Astrocyte (in vitro differentiated cells and primary cell): ENCODE measurements at regions not wholly inside any gene's neighbourhood (a gene's known extent, or its start where the extent isn't known, plus 50 kb on each side); places are given as distances from the start of the nearest gene placed in this dataset.

ENCODE experiments used
- DNase-seq: peaks from one replicate; pipeline ENCODE4 v3.0.0-alpha.2; 2010; ENCODE audit warnings: low read depth
- FAIRE-seq: peaks from 2 replicates; lab custom pipeline; 2011; peaks lifted over from hg19 to GRCh38; lab: Jason Lieb, UNC
- H2AFZ ChIP-seq: 2 replicates; pipeline ENCODE4 v1.6.0; 2012; ENCODE audit warnings: low read depth, low read length, inconsistent platforms
- H3K27ac ChIP-seq: 2 replicates; pipeline ENCODE4 v1.5.1; 2011; ENCODE audit warnings: low read depth, low read length, inconsistent platforms
- H3K27me3 ChIP-seq: 2 replicates; pipeline ENCODE4 v1.6.0; 2011; ENCODE audit warnings: low read length, inconsistent platforms; ENCODE audit not compliant: insufficient read depth
- H3K36me3 ChIP-seq: 2 replicates; pipeline ENCODE4 v1.5.1; 2011; ENCODE audit warnings: low read length, inconsistent platforms; ENCODE audit not compliant: insufficient read depth
- H3K4me1 ChIP-seq: 2 replicates; pipeline ENCODE4 v1.5.1; 2011; ENCODE audit warnings: low read length, inconsistent platforms; ENCODE audit not compliant: insufficient read depth
- H3K4me2 ChIP-seq: 2 replicates; pipeline ENCODE4 v1.6.0; 2012; ENCODE audit warnings: low read length, inconsistent platforms
- H3K4me3 ChIP-seq: 2 replicates; pipeline ENCODE4 v1.5.1; 2011; ENCODE audit warnings: low read depth, mild to moderate bottlenecking, low read length, inconsistent platforms; ENCODE audit not compliant: insufficient read depth
- H3K79me2 ChIP-seq: 2 replicates; pipeline ENCODE4 v1.6.0; 2012; ENCODE audit warnings: mild to moderate bottlenecking, low read length, inconsistent platforms; ENCODE audit not compliant: insufficient read depth
- H3K9ac ChIP-seq: 2 replicates; pipeline ENCODE4 v1.6.0; 2012; ENCODE audit warnings: mild to moderate bottlenecking, low read length, inconsistent platforms
- H3K9me3 ChIP-seq: 2 replicates; pipeline ENCODE4 v1.5.1; 2012; ENCODE audit warnings: low read depth, mild to moderate bottlenecking, low read length, inconsistent platforms; ENCODE audit not compliant: insufficient read depth
- H4K20me1 ChIP-seq: 2 replicates; pipeline ENCODE4 v1.6.0; 2012; ENCODE audit warnings: low read length, inconsistent platforms; ENCODE audit not compliant: insufficient read depth
- H3K27ac Mint-ChIP-seq: one replicate; pipeline ENCODE4 v1.8.0; 2021; ENCODE audit warnings: mild to moderate bottlenecking, mixed read lengths; ENCODE audit not compliant: unreplicated experiment
- H3K27me3 Mint-ChIP-seq: one replicate; pipeline ENCODE4 v1.8.0; 2021; ENCODE audit warnings: low read depth, mixed read lengths; ENCODE audit not compliant: unreplicated experiment
- H3K36me3 Mint-ChIP-seq: one replicate; pipeline ENCODE4 v1.8.0; 2021; ENCODE audit warnings: low read depth, mixed read lengths; ENCODE audit not compliant: unreplicated experiment
- H3K4me1 Mint-ChIP-seq: one replicate; pipeline ENCODE4 v1.8.0; 2021; ENCODE audit warnings: low read depth, mixed read lengths; ENCODE audit not compliant: unreplicated experiment
- H3K4me3 Mint-ChIP-seq: one replicate; pipeline ENCODE4 v1.8.0; 2021; ENCODE audit warnings: mild to moderate bottlenecking, moderate library complexity, mixed read lengths; ENCODE audit not compliant: unreplicated experiment
- H3K9me3 Mint-ChIP-seq: one replicate; pipeline ENCODE4 v1.8.0; 2021; ENCODE audit warnings: mild to moderate bottlenecking, mixed read lengths; ENCODE audit not compliant: unreplicated experiment
- EZH2 ChIP-seq: IDR thresholded peaks from 2 replicates; pipeline ENCODE4 v1.6.1; 2012; ENCODE audit warnings: mild to moderate bottlenecking, low read length, inconsistent platforms; ENCODE audit not compliant: insufficient read depth
- TF ChIP-seq, protein P1 (sequence below): IDR thresholded peaks from 2 replicates; pipeline ENCODE4 v1.5.1; 2011; ENCODE audit warnings: low read depth, mild to moderate bottlenecking, inconsistent platforms, low read length, moderate library complexity; ENCODE audit not compliant: insufficient read depth

DNA sequence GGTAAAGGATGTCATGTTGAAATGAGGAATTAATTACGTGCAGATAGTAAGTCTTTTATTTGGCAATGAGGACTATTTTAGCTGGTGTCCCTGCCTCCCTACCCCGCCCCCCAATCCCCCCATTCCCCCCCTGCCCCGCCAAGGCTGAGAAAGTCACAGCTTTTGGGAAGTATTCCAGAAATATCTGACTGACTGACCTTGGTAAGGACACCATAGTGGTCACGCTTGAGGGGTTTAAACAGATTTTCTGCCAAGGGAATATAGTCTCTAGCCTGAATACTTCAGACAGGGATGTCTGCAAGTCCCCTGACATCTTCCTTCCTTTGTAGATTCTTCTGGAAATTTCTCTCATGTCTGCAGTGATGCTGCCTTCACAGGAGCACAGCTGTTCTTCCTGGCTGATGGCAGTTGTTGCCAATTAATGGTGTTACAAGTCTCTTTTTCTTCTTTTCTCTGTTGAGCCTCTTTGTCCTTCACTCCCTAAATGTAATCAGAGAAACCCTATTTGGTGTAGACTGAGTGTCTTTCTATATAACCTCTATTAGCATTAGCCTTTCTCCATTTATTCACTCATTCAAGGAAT, 53.7 kb upstream of the MGAT5 start:
- no peak overlapping the region for H3K4me3 ChIP-seq
- no peaks in the 10 kb centered on the region for H3K4me1 ChIP-seq
- no peak overlapping the region for H3K9ac ChIP-seq
- no peak overlapping the region for H3K4me2 ChIP-seq
- H3K79me2 ChIP-seq = peaks cover 7% of the 10 kb centered on the region
- no peak overlapping the region for H3K27ac Mint-ChIP-seq
- DNase-seq (no peak), FAIRE-seq (no peak)
- no peaks in the 10 kb centered on the region for H3K27me3 ChIP-seq
- H3K9me3 ChIP-seq = no peaks in the 10 kb centered on the region
- H4K20me1 ChIP-seq = peaks cover 41% of the 10 kb centered on the region
- no peaks in the 10 kb centered on the region for H3K36me3 Mint-ChIP-seq
- TF ChIP-seq, protein P1, sequence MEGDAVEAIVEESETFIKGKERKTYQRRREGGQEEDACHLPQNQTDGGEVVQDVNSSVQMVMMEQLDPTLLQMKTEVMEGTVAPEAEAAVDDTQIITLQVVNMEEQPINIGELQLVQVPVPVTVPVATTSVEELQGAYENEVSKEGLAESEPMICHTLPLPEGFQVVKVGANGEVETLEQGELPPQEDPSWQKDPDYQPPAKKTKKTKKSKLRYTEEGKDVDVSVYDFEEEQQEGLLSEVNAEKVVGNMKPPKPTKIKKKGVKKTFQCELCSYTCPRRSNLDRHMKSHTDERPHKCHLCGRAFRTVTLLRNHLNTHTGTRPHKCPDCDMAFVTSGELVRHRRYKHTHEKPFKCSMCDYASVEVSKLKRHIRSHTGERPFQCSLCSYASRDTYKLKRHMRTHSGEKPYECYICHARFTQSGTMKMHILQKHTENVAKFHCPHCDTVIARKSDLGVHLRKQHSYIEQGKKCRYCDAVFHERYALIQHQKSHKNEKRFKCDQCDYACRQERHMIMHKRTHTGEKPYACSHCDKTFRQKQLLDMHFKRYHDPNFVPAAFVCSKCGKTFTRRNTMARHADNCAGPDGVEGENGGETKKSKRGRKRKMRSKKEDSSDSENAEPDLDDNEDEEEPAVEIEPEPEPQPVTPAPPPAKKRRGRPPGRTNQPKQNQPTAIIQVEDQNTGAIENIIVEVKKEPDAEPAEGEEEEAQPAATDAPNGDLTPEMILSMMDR = no peak
- TF ChIP-seq EZH2 = no peak
- no peaks in the 10 kb centered on the region for H3K27me3 Mint-ChIP-seq
- H3K4me3 Mint-ChIP-seq = no peak overlapping the region
- H3K4me1 Mint-ChIP-seq = peaks cover 13% of the 10 kb centered on the region
- no peaks in the 10 kb centered on the region for H3K9me3 Mint-ChIP-seq
- no peak overlapping the region for H2AFZ ChIP-seq
- no peak overlapping the region for H3K27ac ChIP-seq
- H3K36me3 ChIP-seq = no peaks in the 10 kb centered on the region

DNA sequence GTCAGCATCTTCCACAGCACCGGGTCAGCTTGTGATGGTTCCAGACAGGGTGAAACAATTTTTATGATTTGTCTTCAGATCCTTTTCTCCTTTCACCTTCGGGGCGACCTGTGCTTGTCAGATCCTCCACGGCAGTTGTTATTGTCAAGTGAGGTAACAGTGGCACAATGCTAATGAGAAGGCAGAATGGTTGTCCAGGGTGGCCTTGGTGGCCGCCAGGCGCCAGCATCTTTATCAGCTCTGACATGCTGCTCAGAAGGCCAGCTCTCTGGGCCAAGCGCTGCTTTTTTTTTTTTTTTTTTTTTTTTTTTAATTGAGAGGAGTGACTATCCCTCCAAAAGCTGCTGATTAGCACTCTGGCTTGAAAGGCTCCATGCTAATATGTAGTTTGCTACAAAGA, 52.3 kb upstream of the MGAT5 start:
- no peak overlapping the region for H3K27ac ChIP-seq
- TF ChIP-seq EZH2 = no peak
- TF ChIP-seq, protein P1 = no peak
- H3K36me3 ChIP-seq = no peaks in the 10 kb centered on the region
- no peak overlapping the region for H3K4me3 ChIP-seq
- H2AFZ ChIP-seq = no peak overlapping the region
- no peak overlapping the region for H3K4me2 ChIP-seq
- no peaks in the 10 kb centered on the region for H3K36me3 Mint-ChIP-seq
- no peaks in the 10 kb centered on the region for H3K9me3 Mint-ChIP-seq
- H3K9me3 ChIP-seq = no peaks in the 10 kb centered on the region
- no peak overlapping the region for H3K9ac ChIP-seq
- DNase-seq (no peak), FAIRE-seq (no peak)
- H3K27me3 Mint-ChIP-seq = no peaks in the 10 kb centered on the region
- no peaks in the 10 kb centered on the region for H3K27me3 ChIP-seq
- H3K4me3 Mint-ChIP-seq = no peak overlapping the region
- H3K27ac Mint-ChIP-seq = no peak overlapping the region
- H4K20me1 ChIP-seq = peaks cover 55% of the 10 kb centered on the region
- H3K79me2 ChIP-seq = peaks cover 5% of the 10 kb centered on the region
- H3K4me1 Mint-ChIP-seq = peaks cover 21% of the 10 kb centered on the region
- H3K4me1 ChIP-seq = peaks cover 4% of the 10 kb centered on the region

DNA sequence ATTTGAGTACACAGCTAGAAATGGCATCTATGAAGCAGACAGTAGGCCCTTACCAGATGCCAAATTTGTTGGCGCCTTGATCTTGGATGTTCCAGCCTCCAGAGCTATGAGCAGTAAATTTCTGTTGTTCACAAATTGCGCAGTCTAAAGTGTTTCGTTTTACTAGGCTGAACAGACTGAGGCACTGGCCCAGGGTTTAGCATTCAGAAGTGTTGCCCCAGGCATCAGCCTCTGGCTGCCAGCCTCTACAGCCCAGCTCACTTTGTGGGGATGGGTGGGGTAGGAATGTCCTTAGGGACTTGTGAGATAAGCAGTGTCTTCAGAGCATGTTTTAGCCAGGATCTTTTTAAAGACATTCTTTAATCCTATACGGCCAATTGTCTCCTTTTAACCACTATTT, 51.5 kb upstream of the MGAT5 start:
- no peak for FAIRE-seq
- Histone ChIP-seq H3K4me3 (no peak overlapping the region), H3K9ac (no peak overlapping the region)

More for the DNA sequence above, 51.5 kb upstream of the MGAT5 start:
- H3K27me3 Mint-ChIP-seq = no peaks in the 10 kb centered on the region
- no peak overlapping the region for H3K27ac Mint-ChIP-seq
- H3K4me3 Mint-ChIP-seq = no peak overlapping the region
- Histone ChIP-seq H2AFZ (no peak overlapping the region), H3K4me2 (no peak overlapping the region), H3K36me3 (no peaks in the 10 kb centered on the region), H3K27ac (no peak overlapping the region), H4K20me1 (peaks cover 57% of the 10 kb centered on the region), H3K27me3 (no peaks in the 10 kb centered on the region), H3K4me1 (peaks cover 9% of the 10 kb centered on the region), H3K79me2 (peaks cover 5% of the 10 kb centered on the region), H3K9me3 (no peaks in the 10 kb centered on the region)
- H3K9me3 Mint-ChIP-seq = no peaks in the 10 kb centered on the region
- TF ChIP-seq, protein P1 = no peak
- TF ChIP-seq EZH2 = no peak
- no peak for DNase-seq
- H3K4me1 Mint-ChIP-seq = peaks cover 26% of the 10 kb centered on the region
- no peaks in the 10 kb centered on the region for H3K36me3 Mint-ChIP-seq
